C4-2B (cell line): ENCODE measurements at regions not wholly inside any gene's neighbourhood (a gene's known extent, or its start where the extent isn't known, plus 50 kb on each side); places are given as distances from the start of the nearest gene placed in this dataset.

Experiments
- CTCF ChIP-seq: fragments of 450-650 bp; conservative IDR thresholded peaks from 2 replicates; pipeline ENCODE4 v1.5.1; 2017; ENCODE audit warnings: mild to moderate bottlenecking
- ZFX ChIP-seq: fragments of 450-650 bp; IDR thresholded peaks from 2 replicates; pipeline ENCODE4 v1.6.1; 2017

- TF ChIP-seq CTCF (no peak), ZFX (no peak)
Measured at GRCh38 chr16:47966325-47966724, 189.5 kb downstream of the ABCC12 start.
